Right lobe of liver (tissue), 4 donors: ENCODE measurements at regions not wholly inside any gene's neighbourhood (a gene's known extent, or its start where the extent isn't known, plus 50 kb on each side); places are given as distances from the start of the nearest gene placed in this dataset.

Experiments
- POLR2A ChIP-seq: fragments of 450-650 bp; IDR thresholded peaks from one replicate; pipeline ENCODE4 v1.6.1; 2017; ENCODE audit warnings: antibody characterized with exemption, mild to moderate bottlenecking
- TF ChIP-seq, protein P1 (sequence below), 4 donors: fragments of 200-600 bp in 3 of 4; fragments of 450-650 bp in 1 of 4; IDR thresholded peaks; one replicate each; pipeline versions ENCODE4 v1.5.1 to v1.8.0; 2016 to 2022; ENCODE audit warnings: antibody characterized with exemption in 4 of 4, mild to moderate bottlenecking in 2 of 4
- donor health status: DM: no; HTN: no; CAD: no.
- donor health status: DM: no; HTN: no; CAD: no.
- donor health status: DM: no; HTN: yes; CAD: no.

DNA sequence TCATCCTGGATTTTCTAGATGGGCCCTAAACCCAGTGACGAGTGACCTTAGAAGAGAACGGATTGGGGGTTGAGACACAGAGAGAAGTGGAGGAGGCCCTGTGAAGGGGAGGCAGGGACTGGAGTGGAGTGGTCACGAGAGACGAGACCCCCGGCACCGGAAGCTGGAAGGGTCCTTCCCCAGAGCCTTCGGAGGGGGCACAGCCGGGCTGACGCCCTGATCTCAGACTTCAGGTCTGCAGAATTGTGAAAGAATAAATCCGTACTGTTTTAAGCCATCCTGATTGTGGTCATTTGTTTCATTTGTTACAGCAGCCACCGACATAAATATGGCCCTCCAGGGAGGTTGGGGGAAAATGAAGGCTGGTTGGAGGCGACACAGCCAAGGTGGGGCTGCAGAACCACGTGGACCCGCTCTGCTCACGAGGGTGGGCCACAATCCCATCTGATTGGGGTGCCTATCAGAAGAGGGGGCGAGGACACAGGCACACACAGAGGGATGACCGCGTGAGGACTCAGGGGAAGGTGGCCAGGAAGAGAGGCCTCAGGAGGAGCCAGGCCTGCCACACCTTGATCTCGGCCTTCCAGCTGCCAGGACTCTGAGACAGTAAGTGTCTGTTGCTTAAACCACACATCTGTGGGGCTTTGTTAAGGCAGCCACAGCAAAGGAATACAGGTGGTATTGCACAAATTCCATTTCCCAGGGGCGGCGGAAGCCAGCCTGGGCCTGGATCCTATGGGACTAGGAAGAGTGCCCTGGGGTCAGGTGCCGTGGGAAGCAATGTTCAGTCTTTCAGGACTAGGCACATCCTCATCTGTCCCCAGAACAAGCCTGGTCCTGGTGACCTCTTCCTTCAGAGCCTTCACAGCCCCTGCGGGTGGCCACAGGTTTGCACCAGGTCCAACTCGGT, 73.3 kb upstream of the SHANK2 start:
- TF ChIP-seq, protein P1, sequence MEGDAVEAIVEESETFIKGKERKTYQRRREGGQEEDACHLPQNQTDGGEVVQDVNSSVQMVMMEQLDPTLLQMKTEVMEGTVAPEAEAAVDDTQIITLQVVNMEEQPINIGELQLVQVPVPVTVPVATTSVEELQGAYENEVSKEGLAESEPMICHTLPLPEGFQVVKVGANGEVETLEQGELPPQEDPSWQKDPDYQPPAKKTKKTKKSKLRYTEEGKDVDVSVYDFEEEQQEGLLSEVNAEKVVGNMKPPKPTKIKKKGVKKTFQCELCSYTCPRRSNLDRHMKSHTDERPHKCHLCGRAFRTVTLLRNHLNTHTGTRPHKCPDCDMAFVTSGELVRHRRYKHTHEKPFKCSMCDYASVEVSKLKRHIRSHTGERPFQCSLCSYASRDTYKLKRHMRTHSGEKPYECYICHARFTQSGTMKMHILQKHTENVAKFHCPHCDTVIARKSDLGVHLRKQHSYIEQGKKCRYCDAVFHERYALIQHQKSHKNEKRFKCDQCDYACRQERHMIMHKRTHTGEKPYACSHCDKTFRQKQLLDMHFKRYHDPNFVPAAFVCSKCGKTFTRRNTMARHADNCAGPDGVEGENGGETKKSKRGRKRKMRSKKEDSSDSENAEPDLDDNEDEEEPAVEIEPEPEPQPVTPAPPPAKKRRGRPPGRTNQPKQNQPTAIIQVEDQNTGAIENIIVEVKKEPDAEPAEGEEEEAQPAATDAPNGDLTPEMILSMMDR (IDR thresholded peaks at IDR 0.05) = no peak
- TF ChIP-seq POLR2A = no peak
